HG03103 (cell line): ENCODE measurements at regions not wholly inside any gene's neighbourhood (a gene's known extent, or its start where the extent isn't known, plus 50 kb on each side); places are given as distances from the start of the nearest gene placed in this dataset.
"Not testable (repeated sequence)": the region's sequence is repeated elsewhere in the genome, so short reads cannot be mapped to it uniquely, and the experiment has no call there.

Experiments used
- ATAC-seq: cut with Tn5 transposase; IDR thresholded peaks from one replicate; pipeline ENCODE4 v1.9.1; 2021; ENCODE audit warnings: low read depth; ENCODE audit not compliant: unreplicated experiment

DNA sequence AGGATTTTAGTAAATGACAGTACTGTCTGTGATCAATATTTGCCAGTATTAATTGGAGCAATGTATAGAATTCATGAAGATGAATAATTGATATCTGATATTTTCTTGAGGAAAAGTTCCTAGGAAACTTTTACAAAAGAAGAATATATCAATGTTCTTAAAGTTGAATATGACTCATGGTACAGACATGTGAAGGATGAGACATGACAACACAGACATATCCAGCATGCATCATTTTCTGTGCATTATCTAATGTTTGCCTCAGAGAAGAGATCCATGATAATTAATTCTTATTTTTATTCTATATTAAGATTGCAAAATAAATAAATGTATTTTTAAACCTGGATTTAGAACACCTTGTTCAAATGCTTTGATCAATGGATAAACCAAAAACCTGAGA is 452.9 kb upstream of the EPHA5 start:
- ATAC-seq: no peak

DNA sequence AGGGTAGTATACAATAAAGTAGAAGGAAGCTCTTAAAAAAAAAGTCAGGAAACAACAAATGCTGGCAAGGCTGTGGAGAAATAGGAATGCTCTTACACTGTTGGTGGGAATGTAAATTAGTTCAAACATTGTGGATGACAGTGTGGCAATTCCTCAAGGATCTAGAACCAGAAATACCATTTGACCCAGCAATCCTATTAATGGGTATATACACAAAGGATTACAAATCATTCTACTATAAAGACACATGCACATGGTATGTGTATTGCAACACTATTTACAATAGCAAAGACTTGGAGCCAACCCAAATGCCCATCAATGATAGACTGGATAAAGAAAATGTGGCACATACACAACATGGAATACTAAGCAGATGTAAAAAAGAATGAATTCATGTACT is 444.9 kb upstream of the EPHA5 start:
- not testable (repeated sequence) for ATAC-seq

DNA sequence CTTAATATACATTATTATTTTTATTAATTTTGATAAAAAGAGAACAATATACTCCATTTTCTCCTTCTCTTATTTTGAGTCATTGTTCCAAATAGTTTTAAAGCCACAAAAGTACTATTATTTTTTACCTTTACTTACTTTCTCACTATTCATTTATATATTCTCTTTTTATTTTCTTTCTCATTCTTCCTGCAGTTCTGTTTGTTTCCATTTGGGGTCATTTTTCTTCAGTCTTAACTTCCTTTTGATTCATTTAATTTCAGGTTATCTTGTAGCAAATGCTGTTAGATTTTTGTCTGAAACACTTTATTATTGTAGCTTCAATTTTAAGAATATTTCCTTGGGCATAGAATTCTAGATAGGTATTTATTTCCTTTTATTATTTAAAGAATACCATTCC is 438.6 kb upstream of the EPHA5 start:
- ATAC-seq: no peak

DNA sequence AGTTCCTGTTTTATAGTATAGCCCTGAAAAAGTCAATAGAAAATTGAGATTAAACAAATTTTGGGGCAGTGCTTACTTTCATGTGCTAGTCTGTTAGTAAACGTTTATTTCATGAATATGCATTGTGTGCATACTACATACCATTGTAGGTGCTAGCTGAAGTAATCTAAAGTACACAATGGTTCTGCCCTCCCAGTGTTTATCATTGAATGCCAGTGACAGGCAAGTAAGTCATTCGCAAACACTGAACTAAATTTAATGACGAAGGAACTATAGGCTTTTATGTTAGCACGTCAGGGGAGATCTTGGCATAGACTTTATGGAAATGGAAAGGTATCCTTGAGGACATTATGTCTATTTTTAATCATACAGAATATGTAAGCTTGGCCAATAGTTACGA is 426.9 kb upstream of the EPHA5 start:
- ATAC-seq: no peak

DNA sequence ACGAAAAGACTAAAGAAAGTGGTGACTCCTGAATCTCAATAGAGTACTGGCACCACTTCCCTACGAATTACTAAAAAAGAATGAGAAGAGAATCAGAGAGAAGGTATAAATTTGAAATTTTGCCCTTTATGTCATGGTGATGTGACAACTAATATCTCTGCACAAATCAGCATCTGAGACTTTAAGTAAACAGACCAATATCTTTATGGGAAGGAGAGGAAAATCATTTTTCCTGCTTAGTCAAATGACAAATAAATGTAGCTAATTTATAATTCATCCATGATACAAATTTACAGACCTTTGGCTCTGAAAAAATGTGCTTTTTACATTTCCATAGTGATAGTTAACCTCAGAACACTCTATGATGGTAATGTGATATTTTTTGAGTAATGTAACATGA is 424.8 kb upstream of the EPHA5 start:
- no peak for ATAC-seq

DNA sequence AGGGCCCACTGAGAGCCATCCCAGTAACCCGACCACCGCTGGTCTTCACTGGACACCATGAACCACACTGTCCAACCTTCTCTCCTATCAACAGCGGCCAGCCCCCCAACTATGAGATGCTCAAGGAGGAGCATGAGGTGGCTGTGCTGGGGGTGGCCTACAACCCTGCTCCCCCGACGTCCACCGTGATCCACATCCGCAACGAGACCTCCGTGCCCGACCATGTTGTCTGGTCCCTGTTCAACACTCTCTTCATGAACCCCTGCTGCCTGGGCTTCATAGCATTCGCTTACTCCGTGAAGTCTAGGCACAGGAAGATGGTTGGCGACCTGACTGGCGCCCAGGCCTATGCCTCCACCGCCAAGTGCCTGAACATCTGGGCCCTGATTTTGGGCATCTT is 423.8 kb upstream of the EPHA5 start:
- ATAC-seq: no peak

DNA sequence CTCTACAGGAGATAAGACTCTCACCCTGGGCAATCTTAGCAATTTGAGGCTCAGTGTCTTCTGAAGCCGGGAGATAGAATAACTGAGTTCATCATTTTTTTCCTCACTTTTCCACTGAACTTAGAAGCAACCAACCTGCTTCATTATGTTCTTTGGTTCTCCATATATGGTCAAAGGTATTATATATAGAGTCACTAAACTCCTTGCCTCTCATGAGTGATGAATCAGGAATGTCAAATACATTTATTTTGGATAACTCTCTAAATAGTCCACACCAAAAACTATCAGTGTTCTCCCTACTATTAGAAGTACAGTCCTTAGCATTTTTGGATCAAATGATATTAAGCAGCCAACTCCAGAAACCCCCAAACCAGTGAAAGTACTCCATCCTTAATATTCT is 421.5 kb upstream of the EPHA5 start:
- no peak for ATAC-seq

DNA sequence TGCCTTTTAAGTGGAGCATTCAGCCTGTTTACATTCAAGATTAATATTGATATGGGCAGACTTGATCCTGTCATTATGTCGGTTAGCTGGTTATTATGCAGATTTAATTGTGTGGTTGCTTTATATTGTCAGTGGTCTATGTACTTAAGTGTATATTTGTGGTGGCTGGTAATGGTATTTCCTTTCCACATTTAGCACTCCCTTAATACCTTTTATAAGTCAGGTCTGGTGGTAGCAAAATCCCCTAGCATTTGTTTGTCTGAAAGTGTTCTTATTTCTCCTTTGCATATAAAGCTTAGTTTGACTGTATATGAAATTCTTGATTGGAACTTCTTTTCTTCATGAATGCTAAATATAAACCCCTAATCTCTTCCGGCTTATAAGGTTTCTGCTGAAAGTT is 403.7 kb upstream of the EPHA5 start:
- no peak for ATAC-seq

DNA sequence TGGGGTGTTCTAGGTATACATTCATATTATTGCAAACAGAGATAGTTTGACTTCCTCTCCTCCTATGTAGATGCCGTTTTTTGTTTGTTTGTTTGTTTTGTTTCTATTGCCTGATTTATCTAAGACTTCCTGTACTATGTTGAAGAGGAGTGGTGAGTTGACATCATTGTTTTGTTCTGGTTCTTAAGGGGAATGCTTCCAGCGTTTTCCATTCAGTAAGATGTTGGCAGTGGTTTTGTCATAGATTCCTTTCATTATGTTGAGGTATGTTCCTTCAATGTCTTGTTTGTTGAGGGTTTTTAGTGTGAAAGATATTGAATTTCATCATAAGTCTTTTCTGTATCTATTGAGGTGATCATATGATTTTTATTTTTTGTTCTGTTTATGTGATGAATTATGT is 401.6 kb upstream of the EPHA5 start:
- ATAC-seq: no peak

DNA sequence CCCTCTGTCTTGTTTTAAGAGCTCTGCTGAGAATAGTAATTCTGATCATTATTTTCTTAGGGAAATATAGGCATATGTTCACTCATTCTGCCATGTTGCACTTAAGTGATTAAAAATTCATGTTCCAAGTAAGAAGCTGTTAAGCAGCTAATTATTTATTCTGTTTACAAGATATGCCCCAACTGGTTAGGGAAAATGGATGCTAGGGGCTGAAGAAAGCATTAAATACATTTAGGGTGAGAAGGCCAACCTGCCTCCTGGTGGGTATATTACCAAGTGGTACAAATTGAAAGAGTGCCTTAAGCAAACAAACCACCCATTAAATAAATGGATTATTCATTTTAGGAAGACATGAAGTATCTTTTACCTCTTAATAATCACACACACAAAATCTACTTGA is 392.6 kb upstream of the EPHA5 start:
- ATAC-seq: no peak

DNA sequence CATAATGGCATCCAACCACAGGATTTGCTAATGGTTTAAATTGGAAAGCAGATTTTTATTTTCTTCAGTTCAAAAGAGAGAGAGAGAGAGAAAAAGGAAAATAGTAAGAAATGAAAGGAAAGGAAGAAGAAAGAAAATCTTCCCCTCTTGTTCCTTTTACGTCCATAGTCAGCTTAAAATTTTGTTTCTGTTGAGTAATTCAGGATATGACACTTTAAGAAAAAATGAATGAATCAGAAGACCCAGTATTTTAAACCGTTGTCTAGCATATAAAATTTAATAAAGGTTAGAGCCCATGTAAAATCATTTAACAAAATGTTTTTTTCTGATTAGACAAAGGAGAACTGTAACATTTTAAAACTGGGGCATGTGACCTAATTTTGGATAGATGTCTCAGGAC is 391.8 kb upstream of the EPHA5 start:
- no peak for ATAC-seq

DNA sequence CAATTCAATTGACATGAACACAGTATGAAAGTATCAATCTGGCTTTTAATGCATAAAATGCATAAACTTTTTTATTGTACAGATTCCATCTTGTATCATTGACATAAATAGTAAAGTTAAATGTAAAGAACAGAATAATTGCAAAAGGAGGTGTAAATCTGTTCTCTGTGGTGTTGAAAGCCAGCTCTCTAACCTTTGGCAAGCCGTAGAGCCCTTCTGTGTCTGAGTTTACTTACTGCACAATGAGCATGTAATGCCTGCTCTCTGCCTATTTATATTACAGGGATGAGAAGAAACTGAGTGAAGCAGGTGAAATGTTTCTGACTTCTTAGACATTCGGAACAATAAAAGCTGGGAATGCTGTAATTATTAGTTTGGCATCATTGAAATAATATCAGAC is 389.3 kb upstream of the EPHA5 start:
- no peak for ATAC-seq

DNA sequence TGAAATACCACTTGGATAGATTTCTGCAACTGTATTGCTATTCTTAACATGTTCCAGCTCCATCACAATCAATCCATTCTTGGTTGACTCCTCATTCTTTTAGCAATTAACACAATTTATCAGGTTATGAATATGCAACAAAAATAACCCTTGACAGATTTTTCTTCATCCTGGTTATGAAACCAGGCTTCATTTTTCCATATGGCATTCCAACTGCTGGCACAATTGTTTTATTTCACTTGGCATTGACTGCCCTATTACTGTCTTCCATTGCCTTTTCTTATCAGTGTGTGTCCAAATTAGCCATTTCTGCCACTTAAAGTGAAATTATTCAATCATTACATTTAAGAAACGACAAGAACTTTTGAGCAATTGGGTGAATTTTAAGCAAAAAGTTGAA is 388.8 kb upstream of the EPHA5 start:
- no peak for ATAC-seq

DNA sequence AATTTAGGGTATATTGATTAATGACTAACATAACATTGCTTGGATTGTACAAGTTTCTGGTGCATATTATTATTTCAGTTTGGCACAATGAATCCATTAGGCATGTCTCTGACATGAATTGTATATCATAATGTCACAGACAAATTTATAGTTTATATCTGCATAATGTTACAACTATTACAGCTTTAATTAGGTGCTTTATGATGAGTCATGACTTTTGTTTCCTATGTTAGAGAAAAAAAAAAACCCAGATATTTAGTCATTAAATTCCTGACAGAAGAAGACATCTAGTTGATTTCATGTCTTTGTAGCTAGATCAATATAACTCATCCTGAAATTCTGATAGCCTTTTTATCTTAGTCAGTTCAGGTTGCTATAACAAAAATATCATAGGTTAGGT is 385.7 kb upstream of the EPHA5 start:
- ATAC-seq: no peak

DNA sequence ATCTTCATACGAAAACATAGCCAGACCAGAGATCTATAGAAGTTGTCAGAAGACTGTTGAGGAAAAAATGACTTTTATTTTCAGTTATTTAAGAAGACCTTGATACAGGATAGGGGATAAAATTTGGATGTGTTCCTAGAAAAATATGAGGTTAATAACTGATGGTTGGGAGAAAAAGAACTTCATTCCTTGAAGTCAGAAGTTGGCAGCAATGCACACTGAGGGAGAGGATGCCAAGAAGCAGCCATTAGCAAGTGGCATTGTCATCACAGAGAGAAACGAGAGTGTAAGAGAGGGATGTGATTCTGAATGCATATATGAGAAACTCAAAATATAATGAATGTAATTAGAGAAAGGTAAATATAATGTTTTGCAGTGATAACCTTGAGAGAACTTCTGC is 382.1 kb upstream of the EPHA5 start:
- no peak for ATAC-seq

DNA sequence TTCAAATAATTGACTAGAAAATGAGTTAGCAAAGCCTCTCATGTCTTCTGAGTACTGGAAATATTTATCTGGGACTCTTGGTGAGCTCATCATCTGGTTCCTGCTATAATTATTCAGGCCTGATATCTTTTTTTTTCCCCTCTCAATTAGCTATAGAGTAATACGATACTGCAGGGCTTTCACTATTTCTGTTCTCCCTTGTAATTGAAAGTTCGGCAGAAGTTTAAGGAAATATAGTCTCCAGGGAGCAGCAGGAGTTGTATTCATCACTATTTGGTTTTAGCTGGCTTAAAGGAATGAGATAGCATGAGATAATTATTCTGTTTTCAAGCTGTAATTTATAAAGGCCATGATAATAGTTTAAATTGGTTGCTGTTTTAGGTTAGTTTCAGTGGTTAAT is 378.6 kb upstream of the EPHA5 start:
- ATAC-seq: no peak

DNA sequence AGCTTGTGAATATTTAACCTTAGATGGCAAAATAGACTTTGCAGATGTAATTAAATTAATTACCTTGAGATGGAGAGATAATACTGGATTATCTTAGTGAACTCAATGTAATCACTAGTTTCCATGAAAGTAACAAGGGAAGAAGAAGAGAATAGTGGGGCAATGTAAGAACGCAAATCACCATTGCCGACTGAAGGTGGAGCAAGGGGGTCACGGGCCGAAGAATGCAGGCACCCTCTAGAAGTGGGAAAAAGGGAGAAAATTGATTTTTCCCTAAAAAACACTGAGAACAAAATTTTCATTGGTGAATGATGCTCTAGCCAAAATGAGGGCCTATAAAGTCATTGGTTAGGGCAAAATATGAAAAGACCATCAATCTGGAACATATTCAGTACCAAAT is 375.6 kb upstream of the EPHA5 start:
- ATAC-seq: no peak

DNA sequence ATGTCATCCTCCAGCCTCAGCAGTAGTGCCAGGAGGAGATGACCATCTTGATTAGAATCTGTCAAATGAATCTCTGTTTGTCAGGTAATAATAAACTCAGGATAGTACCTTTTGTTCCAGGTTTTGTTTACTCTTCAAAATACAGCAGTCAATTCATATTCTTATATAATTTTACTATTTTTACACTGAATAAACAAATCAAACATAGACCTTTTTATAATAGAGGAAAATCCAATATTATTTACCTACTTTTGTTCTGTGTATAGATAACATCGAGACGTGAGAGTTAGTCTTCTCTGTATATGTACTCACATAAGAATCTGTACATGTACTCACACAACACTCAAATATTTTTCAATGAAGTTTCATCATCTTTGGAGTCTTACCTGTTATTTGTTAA is 365.4 kb upstream of the EPHA5 start:
- no peak for ATAC-seq

DNA sequence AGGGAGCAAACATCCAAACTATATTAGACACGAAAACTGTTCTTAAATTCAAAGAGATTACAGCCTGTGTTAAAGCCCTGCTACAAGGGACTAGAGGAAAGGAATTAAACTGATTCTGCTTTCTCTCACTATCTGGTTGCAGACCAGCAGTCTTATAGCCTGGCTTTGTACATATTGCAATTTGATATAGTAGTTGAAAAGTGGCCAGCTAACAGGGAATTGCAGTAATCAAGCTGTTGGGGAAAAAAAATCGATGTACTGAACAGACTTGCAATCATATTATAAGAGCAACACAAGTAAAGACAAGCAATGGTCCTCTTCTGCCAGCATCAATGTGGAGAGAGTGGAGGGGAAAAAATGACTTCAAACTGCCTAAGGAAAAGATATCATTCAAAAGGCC is 364.4 kb upstream of the EPHA5 start:
- no peak for ATAC-seq

DNA sequence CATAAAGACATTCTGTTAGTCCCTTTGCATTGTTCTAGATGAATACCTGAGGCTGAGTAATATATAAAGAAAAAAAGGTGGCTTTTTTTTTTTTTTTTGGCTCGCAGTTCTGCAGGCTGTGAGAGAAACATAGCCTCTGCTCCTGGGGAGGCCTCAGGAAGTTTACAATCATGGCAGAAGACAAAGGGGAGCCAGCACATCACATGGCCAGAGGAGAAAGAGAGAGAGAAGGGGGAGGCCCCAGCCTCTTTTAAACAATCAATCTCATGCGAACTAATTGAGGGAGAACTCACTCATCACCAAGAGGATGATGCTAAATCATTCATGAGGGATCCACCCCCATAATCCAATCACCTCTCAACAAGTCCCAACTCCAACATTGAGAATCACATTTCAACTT is 364.0 kb upstream of the EPHA5 start:
- ATAC-seq: no peak

DNA sequence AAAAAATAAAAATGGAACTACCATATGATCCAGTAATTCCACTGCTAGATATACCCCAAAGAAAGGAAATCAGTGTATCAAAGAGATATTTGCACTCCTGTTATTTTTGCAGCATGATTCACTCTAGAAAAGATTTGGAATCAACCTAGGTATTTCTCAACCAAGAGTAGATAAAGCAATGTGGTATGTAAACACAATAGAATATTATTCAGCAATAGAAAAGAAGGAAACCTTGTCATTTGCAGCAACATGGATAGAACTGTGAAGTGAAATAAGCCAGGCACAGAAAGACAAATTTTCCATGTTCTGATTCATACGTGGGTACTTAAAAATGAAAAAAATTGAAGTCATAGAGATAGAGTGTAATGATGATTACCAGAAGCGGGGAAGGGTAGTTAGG is 362.3 kb upstream of the EPHA5 start:
- no peak for ATAC-seq

DNA sequence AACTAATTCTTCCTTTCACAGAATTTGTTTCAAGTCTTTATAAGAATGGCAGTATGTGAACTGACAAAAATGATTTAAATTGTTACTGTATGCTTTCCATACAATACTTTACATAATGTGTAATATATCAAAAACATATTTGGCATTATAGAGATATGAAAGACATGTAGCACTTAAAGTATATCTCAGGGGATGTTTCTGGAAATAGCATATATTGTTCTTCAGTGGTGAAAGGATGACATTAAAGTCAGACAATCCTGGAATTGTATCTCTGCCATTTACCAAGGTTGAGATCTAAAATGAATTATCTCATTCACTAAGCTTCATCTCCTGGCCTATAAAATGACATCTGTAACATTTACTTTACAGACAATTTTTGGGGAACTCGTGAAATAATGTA is 358.4 kb upstream of the EPHA5 start:
- ATAC-seq: no peak

DNA sequence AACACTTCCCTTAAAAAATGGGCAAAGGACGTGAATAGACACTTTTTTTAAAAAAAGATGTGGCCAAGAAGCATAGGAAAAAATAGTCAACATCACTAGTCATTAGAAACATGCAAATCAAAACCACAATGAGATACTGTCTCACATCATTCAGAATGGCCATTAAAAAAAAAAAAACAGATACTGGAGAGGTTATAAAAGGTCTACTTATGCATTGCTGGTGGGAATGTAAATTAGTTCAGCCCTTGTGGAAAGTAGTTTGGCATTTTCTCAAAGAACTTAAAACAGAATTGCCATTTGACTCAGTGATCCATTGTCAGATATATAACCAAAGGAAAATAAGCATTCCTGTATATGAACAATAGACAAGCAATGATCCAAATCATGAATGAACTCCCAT is 352.8 kb upstream of the EPHA5 start:
- no peak for ATAC-seq

DNA sequence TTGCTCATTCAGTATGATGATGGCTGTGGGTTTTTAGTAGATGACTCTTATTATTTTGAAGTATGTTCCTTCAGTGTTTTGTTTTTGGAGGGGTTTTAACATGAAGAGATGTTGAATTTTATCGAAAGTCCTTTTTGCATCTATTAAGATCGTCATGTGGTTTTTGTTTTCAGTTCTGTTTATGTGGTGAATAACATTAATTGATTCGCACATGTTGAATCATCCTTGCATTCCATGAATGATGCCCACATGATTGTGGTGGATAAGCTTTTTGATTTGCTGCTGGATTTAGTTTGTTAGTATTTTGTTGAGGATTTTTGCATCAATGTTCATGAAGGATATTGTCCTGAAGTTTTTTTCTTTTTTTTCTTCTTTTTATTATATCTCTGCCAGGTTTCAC is 347.4 kb upstream of the EPHA5 start:
- ATAC-seq: no peak
